Bronchial epithelial cell (primary cell): ENCODE measurements at regions not wholly inside any gene's neighbourhood (a gene's known extent, or its start where the extent isn't known, plus 50 kb on each side); places are given as distances from the start of the nearest gene placed in this dataset.

Source experiments
- DNase-seq: peaks from one replicate; pipeline ENCODE4 v3.0.0-alpha.2; 2010; ENCODE audit warnings: low read depth
- FAIRE-seq: peaks from 2 replicates; lab custom pipeline; 2011; peaks lifted over from hg19 to GRCh38; lab: Jason Lieb, UNC
- H3K27me3 ChIP-seq: 2 replicates; pipeline ENCODE4 v1.5.1; 2011; ENCODE audit warnings: low read length; ENCODE audit not compliant: control insufficient read depth, insufficient read depth
- H3K36me3 ChIP-seq: 2 replicates; pipeline ENCODE4 v1.5.1; 2011; ENCODE audit warnings: low read length; ENCODE audit not compliant: control insufficient read depth, insufficient read depth
- H3K4me3 ChIP-seq: 2 replicates; pipeline ENCODE4 v1.5.1; 2011; ENCODE audit warnings: mild to moderate bottlenecking, low read depth, low read length, control low read depth
- CTCF ChIP-seq: IDR thresholded peaks from 2 replicates; pipeline ENCODE4 v1.5.1; 2011; ENCODE audit warnings: mild to moderate bottlenecking, moderate library complexity, low read length, control low read depth, inconsistent platforms; ENCODE audit not compliant: insufficient read depth, severe bottlenecking

- TF ChIP-seq CTCF = no peak
- no peak for DNase-seq
- no peak for FAIRE-seq
These were observed 294.2 kb upstream of the ANO3 start for GRCh38 chr11:26037716-26038115.

GRCh38 chr11:26040339-26040738, 291.6 kb upstream of the ANO3 start:
- no peaks in the 10 kb centered on the region for H3K36me3 ChIP-seq
- DNase-seq = no peak
- no peak for TF ChIP-seq CTCF
- H3K27me3 ChIP-seq = no peaks in the 10 kb centered on the region
- FAIRE-seq = no peak
- H3K4me3 ChIP-seq = no peak overlapping the region

More at GRCh38 chr11:26037716-26038115, 294.2 kb upstream of the ANO3 start:
- no peaks in the 10 kb centered on the region for H3K27me3 ChIP-seq
- no peak overlapping the region for H3K4me3 ChIP-seq
- no peaks in the 10 kb centered on the region for H3K36me3 ChIP-seq

GRCh38 chr11:26042113-26042512, 289.8 kb upstream of the ANO3 start:
- no peak for FAIRE-seq
- H3K36me3 ChIP-seq = no peaks in the 10 kb centered on the region
- no peak for TF ChIP-seq CTCF

GRCh38 chr11:26043665-26044064, 288.3 kb upstream of the ANO3 start:
- Histone ChIP-seq H3K36me3 (no peaks in the 10 kb centered on the region), H3K27me3 (no peaks in the 10 kb centered on the region), H3K4me3 (no peak overlapping the region)
- no peak for FAIRE-seq
- no peak for TF ChIP-seq CTCF
- no peak for DNase-seq

More at GRCh38 chr11:26042113-26042512, 289.8 kb upstream of the ANO3 start:
- Histone ChIP-seq H3K4me3 (no peak overlapping the region), H3K27me3 (no peaks in the 10 kb centered on the region)
- DNase-seq = no peak

- FAIRE-seq = no peak
- DNase-seq = no peak
- Histone ChIP-seq H3K4me3 (no peak overlapping the region), H3K27me3 (no peaks in the 10 kb centered on the region), H3K36me3 (no peaks in the 10 kb centered on the region)
- TF ChIP-seq CTCF = no peak
These were observed 287.5 kb upstream of the ANO3 start for GRCh38 chr11:26044389-26044788.

- no peak for FAIRE-seq
- no peaks in the 10 kb centered on the region for H3K27me3 ChIP-seq
- no peak for TF ChIP-seq CTCF
- no peak overlapping the region for H3K4me3 ChIP-seq
- H3K36me3 ChIP-seq = no peaks in the 10 kb centered on the region
- peak; percentile 73 for DNase-seq
These were observed 286.8 kb upstream of the ANO3 start for GRCh38 chr11:26045082-26045481.
